Heart right ventricle (tissue), 16 donors: ENCODE measurements at regions not wholly inside any gene's neighbourhood (a gene's known extent, or its start where the extent isn't known, plus 50 kb on each side); places are given as distances from the start of the nearest gene placed in this dataset.

ENCODE experiments used
- ATAC-seq, 8 donors: fragments of 200-7000 bp; cut with Tn5 transposase; one replicate each; pipeline ENCODE4 v1.9.1; 2020; ENCODE audit warnings: mild to moderate bottlenecking in 8 of 8, moderate library complexity in 8 of 8, moderate number of reproducible peaks in 1 of 8
- DNase-seq, 2 donors: peaks; one replicate each; pipeline ENCODE4 v3.0.0-alpha.2; 2020
- H3K27ac ChIP-seq, 10 donors: fragments of 200-600 bp; sonication (generic) in 2 of 10; one replicate each; pipeline versions ENCODE4 v1.5.0 to v1.8.0; 2020 to 2022; ENCODE audit warnings: mild to moderate bottlenecking in 3 of 10
- H3K27me3 ChIP-seq, 7 donors: fragments of 200-600 bp; one replicate each; pipeline ENCODE4 v1.8.0; 2021 to 2022; ENCODE audit warnings: mild to moderate bottlenecking in 2 of 7
- H3K36me3 ChIP-seq, 9 donors: fragments of 200-600 bp; sonication (generic) in 1 of 9; one replicate each; pipeline versions ENCODE4 v1.5.0 to v1.8.0; 2020 to 2022; ENCODE audit warnings: mild to moderate bottlenecking in 2 of 9
- H3K4me1 ChIP-seq, 9 donors: fragments of 200-600 bp; sonication (generic) in 1 of 9; one replicate each; pipeline versions ENCODE4 v1.5.0 to v1.8.0; 2020 to 2022; ENCODE audit warnings: mild to moderate bottlenecking in 4 of 9
- H3K4me3 ChIP-seq, 10 donors: fragments of 200-600 bp; sonication (generic) in 2 of 10; one replicate each; pipeline versions ENCODE4 v1.5.0 to v1.8.0; 2020 to 2022; ENCODE audit warnings: mild to moderate bottlenecking in 7 of 10, moderate library complexity in 2 of 10
- H3K9me3 ChIP-seq, 11 donors: fragments of 200-600 bp in 10 of 11; sonication (generic) in 2 of 11; one replicate each; pipeline versions ENCODE4 v1.5.0 to v1.8.0; 2013 to 2022; ENCODE audit warnings: mild to moderate bottlenecking in 2 of 11, control low read depth in 1 of 11, moderate library complexity in 1 of 11
- WGBS, 2 donors: extraction: QIAGEN DNeasy Blood & Tissue Kit; methylation state at CpG; one replicate each; pipeline ENCODE4 v1.1.7; 2013; ENCODE audit warnings: inconsistent platforms in 1 of 2; 5-methylcytosine and 5-hydroxymethylcytosine counted together
- intact Hi-C, 10 donors: fragments of 100-400 bp; cut with DNase I; formaldehyde crosslinking; loops; one replicate each; pipeline versions ENCODE4 v1.11.1 to v1.14.2; 2022
- TF ChIP-seq, protein P1 (sequence below), 9 donors: fragments of 200-600 bp; sonication (generic) in 2 of 9; IDR thresholded peaks; one replicate each; pipeline versions ENCODE4 v1.5.0 to v1.8.0; 2021 to 2022; ENCODE audit warnings: antibody characterized with exemption in 9 of 9, mild to moderate bottlenecking in 5 of 9, moderate library complexity in 1 of 9
- donor health status: Arrhythmogenic right ventricular cardiomyopathy.
- donor health status: ischemic (EF 13 %, LVEDD 7.1; RV severe dilation, severe dysfunction).
- donor health status: healthy with polysubstance abuse.
- donor health status: DM: no; HTN: yes; CAD: no.
- donor health status: DM: no; HTN: no; CAD: no.
- donor health status: ischemic (EF 25% LVEDD 6.9; RV normal size, moderate dysfunction).
- donor health status: ischemic (EF 25% LVEDD 5.7; RV mildly dilated, moderate dysfunction).
- donor health status: healthy.
- donor health status: DM: yes; HTN: yes; CAD: no.
- donor health status: Ischemic cardiomyopathy.
- donor health status: ischemic (EF 35%, LVEDD 5.7; RV mildly dilated, moderate dysfunction).
- donor health status: nonischemic (EF 11% LVEDD 7.7; RV severe dilation, severe dysfunction).
- donor health status: DM: yes; HTN: yes; CAD: no.
- donor health status: PGD.
- donor health status: ischemic (EF 29% LVEDD 5.4; RV normal size, mild dysfunction).
- donor health status: nonischemic (EF 23%, LVEDD 6.1; RV moderate dilation, normal function).

DNA sequence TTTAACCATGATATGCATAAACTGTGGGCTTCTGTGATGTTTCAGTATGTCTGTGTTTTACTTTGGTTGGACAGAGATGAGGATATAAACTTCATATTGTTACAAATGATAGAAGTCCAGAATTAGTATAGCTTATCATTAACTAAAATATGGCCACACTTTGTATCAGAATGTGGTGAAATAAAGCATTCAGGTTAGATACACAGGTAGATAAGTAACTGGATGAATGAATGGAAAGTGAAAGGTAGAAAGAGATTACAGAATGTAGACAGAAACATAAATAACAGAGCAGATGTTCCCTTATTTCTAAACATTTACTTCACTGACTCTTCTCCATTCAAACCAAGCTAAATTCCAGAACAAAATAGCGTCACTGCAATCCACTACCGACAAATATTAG lies 1033.8 kb downstream of the CDH18 start:
- H3K9me3 ChIP-seq: peaks cover 0 to 15% (median 0%) of the 10 kb centered on the region in 11 donors
- peaks cover 0 to 2% (median 0%) of the 10 kb centered on the region in 9 donors for H3K36me3 ChIP-seq
- H3K4me1 ChIP-seq: no peaks in the 10 kb centered on the region
- no peak overlapping the region for H3K4me3 ChIP-seq
- ATAC-seq (no peak), DNase-seq (no peak)
- H3K27ac ChIP-seq: no peak overlapping the region
- intact Hi-C loops: no loop called here
- 41 to 42% methylated on average over 2 of the region's 2 CpGs for WGBS, 2 donors
- no peaks in the 10 kb centered on the region for H3K27me3 ChIP-seq
- TF ChIP-seq, protein P1, sequence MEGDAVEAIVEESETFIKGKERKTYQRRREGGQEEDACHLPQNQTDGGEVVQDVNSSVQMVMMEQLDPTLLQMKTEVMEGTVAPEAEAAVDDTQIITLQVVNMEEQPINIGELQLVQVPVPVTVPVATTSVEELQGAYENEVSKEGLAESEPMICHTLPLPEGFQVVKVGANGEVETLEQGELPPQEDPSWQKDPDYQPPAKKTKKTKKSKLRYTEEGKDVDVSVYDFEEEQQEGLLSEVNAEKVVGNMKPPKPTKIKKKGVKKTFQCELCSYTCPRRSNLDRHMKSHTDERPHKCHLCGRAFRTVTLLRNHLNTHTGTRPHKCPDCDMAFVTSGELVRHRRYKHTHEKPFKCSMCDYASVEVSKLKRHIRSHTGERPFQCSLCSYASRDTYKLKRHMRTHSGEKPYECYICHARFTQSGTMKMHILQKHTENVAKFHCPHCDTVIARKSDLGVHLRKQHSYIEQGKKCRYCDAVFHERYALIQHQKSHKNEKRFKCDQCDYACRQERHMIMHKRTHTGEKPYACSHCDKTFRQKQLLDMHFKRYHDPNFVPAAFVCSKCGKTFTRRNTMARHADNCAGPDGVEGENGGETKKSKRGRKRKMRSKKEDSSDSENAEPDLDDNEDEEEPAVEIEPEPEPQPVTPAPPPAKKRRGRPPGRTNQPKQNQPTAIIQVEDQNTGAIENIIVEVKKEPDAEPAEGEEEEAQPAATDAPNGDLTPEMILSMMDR (IDR thresholded peaks at IDR 0.05): no peak

DNA sequence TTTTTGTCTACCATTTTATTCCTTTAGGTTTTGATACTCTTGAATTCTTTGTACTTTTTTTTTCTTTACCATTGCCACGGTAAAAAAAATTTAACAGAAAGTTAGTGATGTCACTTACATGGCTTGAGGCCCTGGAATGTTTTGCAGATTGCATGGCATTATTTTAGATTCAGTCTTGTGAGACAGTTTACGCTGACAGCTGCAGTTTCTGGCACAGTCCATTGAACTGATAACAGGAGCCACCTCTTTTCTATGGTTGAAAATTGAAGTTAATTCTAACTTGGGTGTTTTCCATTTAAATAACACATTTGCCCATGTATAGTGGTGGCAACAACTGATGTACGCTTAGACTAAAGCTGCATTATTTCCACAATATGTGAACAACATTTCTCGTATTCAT lies 1028.5 kb downstream of the CDH18 start:
- no peak for ATAC-seq
- TF ChIP-seq, protein P1 (IDR thresholded peaks at IDR 0.05): no peak
- Histone ChIP-seq H3K27ac (no peak overlapping the region), H3K27me3 (no peaks in the 10 kb centered on the region), H3K4me3 (no peak overlapping the region), H3K36me3 (peaks cover 0 to 2% (median 0%) of the 10 kb centered on the region in 9 donors), H3K9me3 (peaks cover 0 to 5% (median 0%) of the 10 kb centered on the region in 11 donors), H3K4me1 (no peaks in the 10 kb centered on the region)
- WGBS, 2 donors: 45 to 51% methylated on average over 4 of the region's 4 CpGs
- intact Hi-C loops: no loop called here
- DNase-seq: no peak

DNA sequence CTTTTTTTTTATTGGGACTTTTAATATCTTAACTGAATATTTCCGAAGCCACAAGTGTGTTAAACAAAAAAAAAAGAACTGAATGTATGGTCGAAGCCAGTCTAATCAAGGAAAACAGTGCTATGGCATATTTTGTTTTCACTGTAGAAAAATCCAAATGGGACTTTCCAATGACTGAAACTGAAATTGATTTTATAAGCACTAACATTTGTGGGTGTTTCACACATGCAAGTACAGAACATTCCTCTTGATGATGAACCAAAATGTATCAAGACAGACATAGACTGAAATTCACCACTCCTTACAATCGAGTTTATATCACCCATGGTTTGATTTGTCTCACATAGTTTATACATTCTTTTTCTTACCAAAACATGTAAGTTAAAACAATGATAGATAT lies 1026.8 kb downstream of the CDH18 start:
- 79 to 83% methylated on average over 3 of the region's 3 CpGs for WGBS, 2 donors
- Histone ChIP-seq H3K4me3 (no peak overlapping the region), H3K9me3 (peaks cover 0 to 13% (median 0%) of the 10 kb centered on the region in 11 donors), H3K27ac (no peak overlapping the region), H3K4me1 (no peaks in the 10 kb centered on the region), H3K27me3 (no peaks in the 10 kb centered on the region), H3K36me3 (peaks cover 0 to 2% (median 0%) of the 10 kb centered on the region in 9 donors)
- TF ChIP-seq, protein P1 (IDR thresholded peaks at IDR 0.05): no peak
- intact Hi-C loops: no loop called here
- no peak for ATAC-seq
- no peak for DNase-seq

DNA sequence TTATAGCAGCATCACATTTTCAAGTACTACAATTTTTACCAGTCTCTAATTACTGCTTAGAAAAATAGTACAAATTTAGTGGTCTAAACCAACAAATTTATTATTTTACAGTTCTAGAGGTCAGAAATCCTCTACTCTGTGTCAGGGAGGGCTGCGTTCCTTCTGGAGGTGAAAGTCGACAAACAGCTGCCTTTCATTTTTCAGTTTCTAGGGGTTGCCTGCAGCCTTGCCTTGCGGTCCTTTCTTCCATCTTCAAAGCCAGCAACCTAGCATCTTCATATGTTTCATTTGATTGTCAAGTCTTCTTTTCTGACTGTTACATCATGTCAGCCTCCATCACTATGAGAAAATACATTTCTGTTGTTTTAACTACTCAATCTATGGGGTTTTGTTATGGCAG lies 1022.1 kb downstream of the CDH18 start:
- WGBS, 2 donors: 92 to 93% methylated on average over 3 of the region's 3 CpGs
- no peak for DNase-seq
- Histone ChIP-seq H3K4me1 (no peaks in the 10 kb centered on the region), H3K27me3 (no peaks in the 10 kb centered on the region), H3K9me3 (peaks cover 0 to 14% (median 0%) of the 10 kb centered on the region in 11 donors), H3K27ac (no peak overlapping the region), H3K36me3 (no peaks in the 10 kb centered on the region), H3K4me3 (no peak overlapping the region)
- no peak for ATAC-seq
- TF ChIP-seq, protein P1 (IDR thresholded peaks at IDR 0.05): no peak
- intact Hi-C loops: no loop called here
